Endodermal cell (in vitro differentiated cells): ENCODE measurements at regions not wholly inside any gene's neighbourhood (a gene's known extent, or its start where the extent isn't known, plus 50 kb on each side); places are given as distances from the start of the nearest gene placed in this dataset.

ENCODE experiments used
- DNase-seq: peaks from one replicate; pipeline ENCODE4 v3.0.0-alpha.2; 2017
- H3K27ac ChIP-seq: 2 replicates; pipeline ENCODE4 v1.5.1; 2013; ENCODE audit warnings: mild to moderate bottlenecking, low read depth, low read length, moderate library complexity
- H3K27me3 ChIP-seq: 2 replicates; pipeline ENCODE4 v1.6.1; 2013; ENCODE audit warnings: mild to moderate bottlenecking, low read length, moderate library complexity; ENCODE audit not compliant: insufficient read depth, control insufficient read depth, poor library complexity, severe bottlenecking
- H3K36me3 ChIP-seq: 2 replicates; pipeline ENCODE4 v1.7.0; 2013; ENCODE audit warnings: mild to moderate bottlenecking, low read length, moderate library complexity; ENCODE audit not compliant: control insufficient read depth, insufficient read depth
- H3K4me1 ChIP-seq: one replicate; pipeline ENCODE4 v1.7.0; 2013; ENCODE audit warnings: low read length; ENCODE audit not compliant: control insufficient read depth, insufficient read depth
- H3K4me3 ChIP-seq: 2 replicates; pipeline ENCODE4 v1.5.1; 2013; ENCODE audit warnings: mild to moderate bottlenecking, low read length, moderate library complexity
- H3K9ac ChIP-seq: 2 replicates; pipeline ENCODE4 v1.6.1; 2013; ENCODE audit warnings: mild to moderate bottlenecking, low read length, moderate library complexity; ENCODE audit not compliant: poor library complexity, severe bottlenecking; ENCODE audit errors: extremely low read depth
- H3K9me3 ChIP-seq: 2 replicates; pipeline ENCODE4 v1.6.1; 2013; ENCODE audit warnings: mild to moderate bottlenecking, low read length, moderate library complexity; ENCODE audit not compliant: control insufficient read depth
- H3K27ac Mint-ChIP-seq: 2 replicates; pipeline ENCODE4 v1.8.0; 2020; ENCODE audit warnings: mixed read lengths
- H3K27me3 Mint-ChIP-seq: 2 replicates; pipeline ENCODE4 v1.8.0; 2021; ENCODE audit warnings: mild to moderate bottlenecking, mixed read lengths; ENCODE audit not compliant: insufficient read depth
- H3K36me3 Mint-ChIP-seq: 2 replicates; pipeline ENCODE4 v1.8.0; 2020; ENCODE audit warnings: low read depth, mixed read lengths
- H3K4me1 Mint-ChIP-seq: 2 replicates; pipeline ENCODE4 v1.8.0; 2020; ENCODE audit warnings: mixed read lengths
- H3K4me3 Mint-ChIP-seq: 2 replicates; pipeline ENCODE4 v1.8.0; 2020; ENCODE audit warnings: mild to moderate bottlenecking, moderate library complexity, mixed read lengths
- H3K9me3 Mint-ChIP-seq: 2 replicates; pipeline ENCODE4 v1.8.0; 2020; ENCODE audit warnings: mild to moderate bottlenecking, mixed read lengths
- WGBS, 2 experiments: methylation state at CpG; one replicate each; pipeline versions ENCODE4 v1.1.5 to v1.1.7; 2013; ENCODE audit warnings: missing lambda C conversion rate in 2 of 2, mixed read lengths in 1 of 2; ENCODE audit not compliant: insufficient coverage in 1 of 2, insufficient read length in 1 of 2; 5-methylcytosine and 5-hydroxymethylcytosine counted together
- TF ChIP-seq, protein P1 (sequence below): fragments of 200-600 bp; sonication (generic); conservative IDR thresholded peaks from 2 replicates; pipeline ENCODE4 v1.5.0; 2021; ENCODE audit warnings: antibody characterized with exemption, mild to moderate bottlenecking

DNA sequence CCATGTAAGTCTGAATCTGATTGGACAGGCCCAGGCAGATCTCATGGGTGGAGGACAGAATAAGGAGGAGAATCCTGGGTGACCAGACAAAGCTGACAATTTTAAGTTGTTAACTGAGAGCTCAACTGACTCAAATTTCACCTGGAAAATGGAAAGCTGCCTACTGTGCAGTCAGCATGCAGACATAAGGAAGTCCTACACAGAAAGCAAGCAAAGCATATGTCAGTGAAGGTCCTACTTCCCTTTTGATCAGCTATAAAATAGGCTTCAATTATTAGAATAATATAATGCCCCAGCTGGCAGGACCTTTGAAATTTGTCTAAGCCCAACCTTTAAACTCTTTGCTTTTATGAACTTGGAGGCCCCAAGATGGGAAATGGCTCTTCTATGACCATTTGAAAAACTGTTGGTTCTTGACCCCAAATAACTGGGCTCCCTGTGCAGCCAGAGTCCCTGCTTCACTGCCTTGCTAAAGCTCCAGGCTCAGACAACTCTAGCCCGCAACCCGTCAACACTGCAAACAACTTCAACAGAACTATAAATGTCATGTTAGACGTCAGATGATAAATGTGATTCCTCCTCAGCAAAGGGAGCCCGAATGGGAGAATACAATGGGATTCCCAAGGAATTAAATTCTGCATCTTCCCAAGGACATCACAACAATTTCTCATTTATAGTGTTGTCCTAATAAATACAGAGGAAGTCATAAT, 118.9 kb upstream of the ADRA1B start:
- Mint-ChIP-seq H3K4me1 (no peaks in the 10 kb centered on the region), H3K9me3 (no peaks in the 10 kb centered on the region), H3K27me3 (no peaks in the 10 kb centered on the region), H3K27ac (no peak overlapping the region), H3K36me3 (no peaks in the 10 kb centered on the region), H3K4me3 (no peak overlapping the region)
- DNase-seq, result no peak
- no peak overlapping the region for H3K27ac ChIP-seq
- no peak overlapping the region for H3K4me3 ChIP-seq
- H3K9ac ChIP-seq, result no peak overlapping the region
- H3K27me3 ChIP-seq, result no peaks in the 10 kb centered on the region
- H3K4me1 ChIP-seq, result no peaks in the 10 kb centered on the region
- TF ChIP-seq, protein P1, sequence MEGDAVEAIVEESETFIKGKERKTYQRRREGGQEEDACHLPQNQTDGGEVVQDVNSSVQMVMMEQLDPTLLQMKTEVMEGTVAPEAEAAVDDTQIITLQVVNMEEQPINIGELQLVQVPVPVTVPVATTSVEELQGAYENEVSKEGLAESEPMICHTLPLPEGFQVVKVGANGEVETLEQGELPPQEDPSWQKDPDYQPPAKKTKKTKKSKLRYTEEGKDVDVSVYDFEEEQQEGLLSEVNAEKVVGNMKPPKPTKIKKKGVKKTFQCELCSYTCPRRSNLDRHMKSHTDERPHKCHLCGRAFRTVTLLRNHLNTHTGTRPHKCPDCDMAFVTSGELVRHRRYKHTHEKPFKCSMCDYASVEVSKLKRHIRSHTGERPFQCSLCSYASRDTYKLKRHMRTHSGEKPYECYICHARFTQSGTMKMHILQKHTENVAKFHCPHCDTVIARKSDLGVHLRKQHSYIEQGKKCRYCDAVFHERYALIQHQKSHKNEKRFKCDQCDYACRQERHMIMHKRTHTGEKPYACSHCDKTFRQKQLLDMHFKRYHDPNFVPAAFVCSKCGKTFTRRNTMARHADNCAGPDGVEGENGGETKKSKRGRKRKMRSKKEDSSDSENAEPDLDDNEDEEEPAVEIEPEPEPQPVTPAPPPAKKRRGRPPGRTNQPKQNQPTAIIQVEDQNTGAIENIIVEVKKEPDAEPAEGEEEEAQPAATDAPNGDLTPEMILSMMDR, result no peak
- WGBS, 2 experiments, result 99 to 100% methylated on average over 2 to 4 of the region's 4 CpGs
- no peaks in the 10 kb centered on the region for H3K36me3 ChIP-seq
- no peaks in the 10 kb centered on the region for H3K9me3 ChIP-seq

DNA sequence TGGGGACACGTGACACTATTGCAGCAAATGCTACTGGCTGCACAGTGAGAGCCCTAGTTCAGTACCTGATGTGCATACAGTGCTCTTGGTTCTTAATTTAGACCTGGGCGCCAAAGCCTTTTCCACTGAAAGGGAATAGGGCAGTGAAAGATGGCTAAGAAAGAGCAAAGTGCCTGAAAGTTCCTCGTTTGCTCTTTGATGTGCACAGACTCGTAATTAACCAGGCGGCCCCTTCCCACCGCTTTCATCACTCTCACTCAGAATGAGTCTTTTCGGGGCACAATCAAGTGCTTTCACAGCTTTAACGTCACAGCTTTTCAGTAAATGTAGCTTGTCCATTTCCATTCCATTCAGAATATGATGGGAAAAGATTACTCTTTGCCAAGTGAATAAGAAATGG, 116.6 kb upstream of the ADRA1B start:
- Mint-ChIP-seq H3K36me3 (no peaks in the 10 kb centered on the region), H3K9me3 (no peaks in the 10 kb centered on the region), H3K27me3 (no peaks in the 10 kb centered on the region), H3K4me3 (no peak overlapping the region), H3K4me1 (no peaks in the 10 kb centered on the region), H3K27ac (no peak overlapping the region)
- no peak for DNase-seq
- 92 to 93% methylated on average over 6 to 8 of the region's 8 CpGs for WGBS, 2 experiments
- no peaks in the 10 kb centered on the region for H3K27me3 ChIP-seq
- no peak overlapping the region for H3K4me3 ChIP-seq
- H3K9me3 ChIP-seq, result no peaks in the 10 kb centered on the region
- no peak overlapping the region for H3K27ac ChIP-seq
- H3K36me3 ChIP-seq, result no peaks in the 10 kb centered on the region
- H3K4me1 ChIP-seq, result no peaks in the 10 kb centered on the region
- TF ChIP-seq, protein P1, result no peak
- H3K9ac ChIP-seq, result no peak overlapping the region

DNA sequence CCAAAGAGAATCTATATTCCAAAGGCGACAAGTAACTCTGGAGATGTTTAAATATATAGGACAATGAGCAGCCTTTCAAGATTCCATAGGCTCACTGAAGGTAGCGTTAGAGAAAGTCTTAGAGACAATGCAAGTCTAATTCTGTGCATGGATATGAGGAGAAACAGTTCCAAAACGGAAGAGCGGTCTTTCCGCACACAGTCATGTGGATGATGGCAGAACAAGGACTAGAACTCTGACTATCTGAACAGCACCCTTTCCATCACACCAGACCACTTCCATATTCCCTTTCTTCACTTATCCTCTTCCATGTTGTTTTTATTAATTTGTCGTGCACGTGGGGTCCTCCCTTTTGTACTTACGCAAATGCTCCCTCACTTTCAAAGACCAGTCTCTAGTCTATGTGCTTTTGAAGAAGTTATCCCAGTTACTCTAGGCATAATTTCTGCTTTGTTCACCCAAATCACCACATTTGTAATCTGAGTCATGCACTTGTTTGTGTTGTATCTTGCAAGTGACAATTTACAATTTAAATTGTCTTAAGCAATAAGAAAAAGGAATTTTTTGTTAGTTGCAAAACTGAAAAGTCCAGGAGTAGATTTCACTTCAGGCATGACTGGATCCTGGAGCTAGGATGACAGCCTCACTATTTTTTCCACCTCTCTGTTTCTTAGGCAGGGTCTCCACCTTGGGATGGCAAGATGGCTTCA, 116.0 kb upstream of the ADRA1B start:
- Histone ChIP-seq H3K9ac (no peak overlapping the region), H3K4me1 (no peaks in the 10 kb centered on the region), H3K4me3 (no peak overlapping the region), H3K27me3 (no peaks in the 10 kb centered on the region), H3K27ac (no peak overlapping the region), H3K9me3 (no peaks in the 10 kb centered on the region), H3K36me3 (no peaks in the 10 kb centered on the region)
- WGBS, 2 experiments, result 91 to 93% methylated on average over 8 of the region's 8 CpGs
- Mint-ChIP-seq H3K4me1 (no peaks in the 10 kb centered on the region), H3K9me3 (no peaks in the 10 kb centered on the region), H3K36me3 (no peaks in the 10 kb centered on the region), H3K4me3 (no peak overlapping the region), H3K27ac (no peak overlapping the region), H3K27me3 (no peaks in the 10 kb centered on the region)
- TF ChIP-seq, protein P1, result no peak
- no peak for DNase-seq
